ENCODE measurements at regions not wholly inside any gene's neighbourhood (a gene's known extent, or its start where the extent isn't known, plus 50 kb on each side); places are given as distances from the start of the nearest gene placed in this dataset.

- H3K36me3 ChIP-seq (ENCODE audit: control insufficient read depth in 4 of 4, insufficient read depth in 3 of 4, low read depth in 1 of 4, low read length in 3 of 4) = no peaks in the 10 kb centered on the region
- H3K4me3 ChIP-seq (ENCODE audit: low read depth in 1 of 3, low read length in 3 of 3) = no peak overlapping the region
- DNase-seq (ENCODE audit: low spot score) = no peak
- H3K9me3 ChIP-seq (ENCODE audit: control insufficient read depth in 4 of 4, low read length in 3 of 4) = no peaks in the 10 kb centered on the region
- no peak overlapping the region for H3K9ac ChIP-seq (ENCODE audit: low read depth in 1 of 2, low read length in 2 of 2)
- TF ChIP-seq EGR1 (IDR thresholded peaks at IDR 0.05; ENCODE audit: low read depth in 2 of 2) = no peak
- no peak for TF ChIP-seq RXRA (IDR thresholded peaks at IDR 0.05)
- no peak for TF ChIP-seq GABPA (IDR thresholded peaks at IDR 0.05 in 1 of 2, conservative IDR thresholded peaks at IDR 0.05 in 1 of 2)
- TF ChIP-seq ATF3 (IDR thresholded peaks at IDR 0.05) = no peak
- TF ChIP-seq CTCF (IDR thresholded peaks at IDR 0.05; ENCODE audit: low read depth, low read length, missing input control) = no peak
- TF ChIP-seq ZBTB33 (IDR thresholded peaks at IDR 0.05) = no peak
- TF ChIP-seq MAX (IDR thresholded peaks at IDR 0.05) = no peak
- no peak for TF ChIP-seq TAF1 (conservative IDR thresholded peaks at IDR 0.05)
- H3K27ac ChIP-seq (ENCODE audit: low read depth in 1 of 2, low read length in 2 of 2) = no peak overlapping the region
- no peaks in the 10 kb centered on the region for H3K4me1 ChIP-seq (ENCODE audit: control insufficient read depth in 4 of 4, insufficient read depth in 4 of 4, low read length in 3 of 4)
- H3K27me3 ChIP-seq (ENCODE audit: control insufficient read depth in 4 of 4, insufficient read depth in 4 of 4, low read length in 3 of 4) = peaks cover 0 to 2% (median 0%) of the 10 kb centered on the region in 4 donors
Measured at GRCh38 chr18:68323921-68324320, 391.0 kb downstream of the TMX3 start.

GRCh38 chr18:68316636-68317035 lies 398.3 kb downstream of the TMX3 start:
- Histone ChIP-seq H3K27ac (ENCODE audit: low read depth in 1 of 2, low read length in 2 of 2) (no peak overlapping the region), H3K4me3 (ENCODE audit: low read depth in 1 of 3, low read length in 3 of 3) (no peak overlapping the region), H3K9me3 (ENCODE audit: control insufficient read depth in 4 of 4, low read length in 3 of 4) (no peaks in the 10 kb centered on the region), H3K9ac (ENCODE audit: low read depth in 1 of 2, low read length in 2 of 2) (no peak overlapping the region), H3K4me1 (ENCODE audit: control insufficient read depth in 4 of 4, insufficient read depth in 4 of 4, low read length in 3 of 4) (no peaks in the 10 kb centered on the region), H3K27me3 (ENCODE audit: control insufficient read depth in 4 of 4, insufficient read depth in 4 of 4, low read length in 3 of 4) (no peaks in the 10 kb centered on the region), H3K36me3 (ENCODE audit: control insufficient read depth in 4 of 4, insufficient read depth in 3 of 4, low read depth in 1 of 4, low read length in 3 of 4) (no peaks in the 10 kb centered on the region)
- 47% methylated on average over 3 of the region's 3 CpGs for WGBS
- no peak for TF ChIP-seq CTCF (IDR thresholded peaks at IDR 0.05; ENCODE audit: low read depth, low read length, missing input control)
- no peak for TF ChIP-seq ZBTB33 (IDR thresholded peaks at IDR 0.05)
- no peak for TF ChIP-seq MAX (IDR thresholded peaks at IDR 0.05)
- TF ChIP-seq RXRA (IDR thresholded peaks at IDR 0.05) = no peak
- no peak for TF ChIP-seq JUND (IDR thresholded peaks at IDR 0.05)
- TF ChIP-seq YY1 (IDR thresholded peaks at IDR 0.05) = no peak
- no peak for TF ChIP-seq FOXA2 (IDR thresholded peaks at IDR 0.05)
- DNase-seq (ENCODE audit: low spot score) = no peak

Measured in liver (tissue), 8 donors.